ENCODE measurements at regions not wholly inside any gene's neighbourhood (a gene's known extent, or its start where the extent isn't known, plus 50 kb on each side); places are given as distances from the start of the nearest gene placed in this dataset.

DNA sequence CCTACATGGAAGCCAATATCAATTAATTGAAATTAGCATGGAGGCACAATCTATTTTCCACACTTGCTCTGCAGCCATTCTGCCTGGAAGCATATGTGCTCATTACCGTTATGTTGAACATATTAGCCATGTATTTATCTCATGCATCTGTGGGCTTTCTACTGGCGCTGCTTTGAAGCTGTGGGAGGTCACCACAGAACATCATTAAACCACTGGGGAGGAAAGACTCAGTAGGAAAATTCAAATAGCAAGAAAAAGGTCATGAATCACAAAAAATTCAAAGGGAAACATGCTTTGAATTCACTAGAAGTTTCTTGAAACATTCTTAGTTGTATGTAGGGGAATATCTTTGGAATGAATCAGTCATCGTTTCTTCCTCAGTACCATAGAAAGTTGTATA lies 652.5 kb downstream of the EDEM1 start:
- DNase-seq: no peak
- H3K4me3 ChIP-seq: no peak overlapping the region
- no peaks in the 10 kb centered on the region for H3K27me3 ChIP-seq
- ATAC-seq: no peak
- H3K9me3 ChIP-seq: peaks cover 0 to 4% (median 0%) of the 10 kb centered on the region in 11 donors
- WGBS, 2 donors: 76 to 78% methylated on average over 3 of the region's 3 CpGs
- TF ChIP-seq CTCF (IDR thresholded peaks at IDR 0.05): no peak
- no peaks in the 10 kb centered on the region for H3K4me1 ChIP-seq
- no peaks in the 10 kb centered on the region for H3K36me3 ChIP-seq
- H3K27ac ChIP-seq: no peak overlapping the region
- intact Hi-C loops (cut with DNase I): no loop called here

DNA sequence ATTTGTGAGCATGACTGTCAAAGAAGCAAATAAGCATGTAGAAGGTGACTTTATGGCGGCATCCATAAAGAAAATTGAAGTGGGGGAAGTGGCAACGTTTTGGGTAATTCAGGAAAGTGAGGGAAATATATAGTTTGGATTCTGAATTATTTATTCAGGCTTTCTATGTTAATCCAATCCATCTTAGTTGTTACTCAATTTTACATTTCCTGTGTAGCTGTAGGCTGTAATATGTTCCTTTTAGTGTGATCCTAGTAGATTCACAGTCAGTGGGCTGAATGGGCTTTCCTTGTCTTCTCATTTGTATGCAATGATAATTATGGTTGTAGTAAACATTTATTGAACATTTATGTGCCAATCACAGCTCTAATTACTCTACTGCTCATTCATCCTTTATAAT lies 654.1 kb downstream of the EDEM1 start:
- WGBS, 2 donors: 51 to 64% methylated on average over 2 of the region's 2 CpGs
- no peak for DNase-seq

GRCh38 chr3:5846261-5846660 lies 658.8 kb downstream of the EDEM1 start:
- no peak for TF ChIP-seq CTCF (IDR thresholded peaks at IDR 0.05)
- Histone ChIP-seq H3K27ac (no peak overlapping the region), H3K36me3 (no peaks in the 10 kb centered on the region), H3K27me3 (no peaks in the 10 kb centered on the region), H3K9me3 (no peaks in the 10 kb centered on the region), H3K4me1 (no peaks in the 10 kb centered on the region), H3K4me3 (no peak overlapping the region)
- 70 to 83% methylated on average over 1 of the region's 1 CpG for WGBS, 2 donors
- intact Hi-C loops (cut with DNase I): no loop called here
- no peak for ATAC-seq
- no peak for DNase-seq

More for the DNA sequence above, 654.1 kb downstream of the EDEM1 start:
- H3K9me3 ChIP-seq: peaks cover 0 to under 1% (median 0%) of the 10 kb centered on the region in 11 donors
- intact Hi-C loops (cut with DNase I): no loop called here
- no peaks in the 10 kb centered on the region for H3K4me1 ChIP-seq
- ATAC-seq: no peak
- no peak overlapping the region for H3K27ac ChIP-seq
- H3K27me3 ChIP-seq: no peaks in the 10 kb centered on the region
- no peak for TF ChIP-seq CTCF (IDR thresholded peaks at IDR 0.05)
- no peak overlapping the region for H3K4me3 ChIP-seq
- H3K36me3 ChIP-seq: no peaks in the 10 kb centered on the region

- Histone ChIP-seq H3K9me3 (no peaks in the 10 kb centered on the region), H3K27ac (no peak overlapping the region), H3K36me3 (no peaks in the 10 kb centered on the region), H3K27me3 (no peaks in the 10 kb centered on the region), H3K4me3 (no peak overlapping the region), H3K4me1 (no peaks in the 10 kb centered on the region)
- ATAC-seq (no peak), DNase-seq (no peak)
- 48 to 49% methylated on average over 3 of the region's 3 CpGs for WGBS, 2 donors
- intact Hi-C loops (cut with DNase I): no loop called here
- TF ChIP-seq CTCF (IDR thresholded peaks at IDR 0.05): no peak
Measured at GRCh38 chr3:5861151-5861550, 673.6 kb downstream of the EDEM1 start.

DNA sequence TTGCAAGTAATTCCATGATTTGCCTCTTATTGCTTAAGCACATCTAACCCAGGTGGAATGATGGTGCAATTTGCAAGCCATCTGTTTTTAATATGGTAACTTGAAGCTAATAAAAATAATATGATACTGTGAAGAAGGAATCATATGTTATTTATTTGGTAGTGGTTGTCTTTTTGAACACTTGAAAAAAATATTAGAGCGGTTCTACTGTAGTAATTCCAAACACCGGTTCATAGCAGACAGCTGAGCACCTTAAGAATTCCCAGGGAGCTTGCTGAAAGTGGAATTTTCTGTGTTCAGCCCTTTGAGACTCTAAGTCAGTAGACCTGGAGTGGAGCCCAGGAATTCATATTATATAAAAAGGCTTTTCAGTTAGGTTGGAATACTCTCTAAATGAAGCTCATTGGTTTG lies 687.4 kb downstream of the EDEM1 start:
- Histone ChIP-seq H3K27me3 (no peaks in the 10 kb centered on the region), H3K36me3 (no peaks in the 10 kb centered on the region), H3K27ac (no peak overlapping the region), H3K4me3 (no peak overlapping the region), H3K4me1 (no peaks in the 10 kb centered on the region), H3K9me3 (peaks cover 0 to 21% (median 4%) of the 10 kb centered on the region in 11 donors)
- no peak for TF ChIP-seq CTCF (IDR thresholded peaks at IDR 0.05)
- ATAC-seq (no peak), DNase-seq (no peak)
- 88 to 90% methylated on average over 2 of the region's 2 CpGs for WGBS, 2 donors
- intact Hi-C loops (cut with DNase I): no loop called here

Measured in heart right ventricle (tissue), 16 donors.